Esophagus squamous epithelium (tissue), 5 donors: ENCODE measurements at regions not wholly inside any gene's neighbourhood (a gene's known extent, or its start where the extent isn't known, plus 50 kb on each side); places are given as distances from the start of the nearest gene placed in this dataset.

Experiments used
- DNase-seq: peaks from one replicate; lab custom pipeline; 2025; lab: John Stamatoyannopoulos, UW
- H3K27ac ChIP-seq, 4 donors: fragments of 200-600 bp; sonication (generic); one replicate each; pipeline ENCODE4 v1.5.1; 2016 to 2019; ENCODE audit warnings: mild to moderate bottlenecking in 1 of 4
- H3K27me3 ChIP-seq, 4 donors: fragments of 200-600 bp; sonication (generic); 1 replicate in 3 of 4; 2 replicates in 1 of 4; pipeline versions ENCODE4 v1.5.1 to v1.6.0; 2017 to 2021; ENCODE audit warnings: antibody characterized with exemption in 1 of 4
- H3K36me3 ChIP-seq, 3 donors: fragments of 200-600 bp; sonication (generic); one replicate each; pipeline ENCODE4 v1.5.1; 2016 to 2019
- H3K4me1 ChIP-seq, 3 donors: fragments of 200-600 bp; sonication (generic); one replicate each; pipeline ENCODE4 v1.5.1; 2017 to 2019
- H3K4me3 ChIP-seq, 4 donors: fragments of 200-600 bp; sonication (generic); 1 replicate in 3 of 4; 2 replicates in 1 of 4; pipeline ENCODE4 v1.5.1; 2016 to 2019; ENCODE audit warnings: mild to moderate bottlenecking in 2 of 4, moderate library complexity in 1 of 4
- H3K9me3 ChIP-seq, 3 donors: fragments of 200-600 bp; sonication (generic); one replicate each; pipeline ENCODE4 v1.5.1; 2016 to 2019
- CTCF ChIP-seq, 6 experiments: fragments of 450-650 bp in 4 of 6; fragments of 200-600 bp in 2 of 6; sonication (generic) in 2 of 6; IDR thresholded peaks; one replicate each; pipeline ENCODE4 v1.5.1; 2016 to 2019; ENCODE audit warnings: antibody characterized with exemption in 6 of 6, mild to moderate bottlenecking in 4 of 6, moderate library complexity in 4 of 6
- POLR2A ChIP-seq, 4 donors: fragments of 450-650 bp; IDR thresholded peaks; one replicate each; pipeline ENCODE4 v1.6.1; 2017; ENCODE audit warnings: antibody characterized with exemption in 4 of 4, mild to moderate bottlenecking in 4 of 4, moderate library complexity in 3 of 4
- WGBS, 2 donors: methylation state at CpG; one replicate each; pipeline ENCODE4 v1.1.5; 2018; 5-methylcytosine and 5-hydroxymethylcytosine counted together
- intact Hi-C: fragments of 100-400 bp; cut with DNase I; formaldehyde crosslinking; loops from one replicate; pipeline ENCODE4 v1.15.0; 2022
- donor health status: DM: yes; HTN: yes; CAD: no.

GRCh38 chr5:166535641-166536040 is 1755.8 kb upstream of the WWC1 start:
- Histone ChIP-seq H3K27me3 (no peaks in the 10 kb centered on the region), H3K4me3 (no peak overlapping the region), H3K36me3 (no peaks in the 10 kb centered on the region), H3K27ac (no peak overlapping the region), H3K9me3 (no peaks in the 10 kb centered on the region), H3K4me1 (no peaks in the 10 kb centered on the region)
- DNase-seq, result no peak
- intact Hi-C loops, result no loop called here
- 28 to 31% methylated on average over 3 of the region's 3 CpGs for WGBS, 2 donors
- TF ChIP-seq CTCF (IDR thresholded peaks at IDR 0.05) (no peak), POLR2A (IDR thresholded peaks at IDR 0.05) (no peak)

GRCh38 chr5:166540156-166540555 is 1751.3 kb upstream of the WWC1 start:
- H3K4me3 ChIP-seq, result no peak overlapping the region
- TF ChIP-seq CTCF (IDR thresholded peaks at IDR 0.05), result no peak
- no peak for TF ChIP-seq POLR2A (IDR thresholded peaks at IDR 0.05)
- no peaks in the 10 kb centered on the region for H3K9me3 ChIP-seq
- no peaks in the 10 kb centered on the region for H3K36me3 ChIP-seq
- H3K4me1 ChIP-seq, result no peaks in the 10 kb centered on the region
- no peak overlapping the region for H3K27ac ChIP-seq
- no peak for DNase-seq
- 64 to 74% methylated on average over 2 of the region's 2 CpGs for WGBS, 2 donors
- H3K27me3 ChIP-seq, result no peaks in the 10 kb centered on the region
- intact Hi-C loops, result no loop called here

- WGBS, 2 donors, result 3 to 5% methylated on average over 2 of the region's 2 CpGs
- Histone ChIP-seq H3K4me3 (no peak overlapping the region), H3K27me3 (no peaks in the 10 kb centered on the region), H3K27ac (no peak overlapping the region), H3K9me3 (no peaks in the 10 kb centered on the region), H3K36me3 (no peaks in the 10 kb centered on the region), H3K4me1 (no peaks in the 10 kb centered on the region)
- DNase-seq, result no peak
- TF ChIP-seq POLR2A (IDR thresholded peaks at IDR 0.05), result no peak
- TF ChIP-seq CTCF (IDR thresholded peaks at IDR 0.05), result no peak
- intact Hi-C loops, result no loop called here
These were observed 1740.1 kb upstream of the WWC1 start for GRCh38 chr5:166551384-166551783.

- Histone ChIP-seq H3K27me3 (no peaks in the 10 kb centered on the region), H3K9me3 (no peaks in the 10 kb centered on the region), H3K4me1 (no peaks in the 10 kb centered on the region), H3K36me3 (no peaks in the 10 kb centered on the region), H3K27ac (no peak overlapping the region), H3K4me3 (no peak overlapping the region)
- 80 to 84% methylated on average over 7 of the region's 7 CpGs for WGBS, 2 donors
- intact Hi-C loops, result no loop called here
- no peak for DNase-seq
- no peak for TF ChIP-seq POLR2A (IDR thresholded peaks at IDR 0.05)
- TF ChIP-seq CTCF (IDR thresholded peaks at IDR 0.05), result no peak
These were observed 1737.7 kb upstream of the WWC1 start for GRCh38 chr5:166553778-166554177.

GRCh38 chr5:166561759-166562158 is 1729.7 kb upstream of the WWC1 start:
- Histone ChIP-seq H3K27ac (no peak overlapping the region), H3K4me3 (no peak overlapping the region), H3K27me3 (no peaks in the 10 kb centered on the region), H3K4me1 (no peaks in the 10 kb centered on the region), H3K36me3 (no peaks in the 10 kb centered on the region), H3K9me3 (no peaks in the 10 kb centered on the region)
- intact Hi-C loops, result no loop called here
- WGBS, 2 donors, result 30 to 37% methylated on average over 3 of the region's 3 CpGs
- DNase-seq, result no peak
- TF ChIP-seq POLR2A (IDR thresholded peaks at IDR 0.05) (no peak), CTCF (IDR thresholded peaks at IDR 0.05) (no peak)
